GM10248 (cell line): ENCODE measurements at regions not wholly inside any gene's neighbourhood (a gene's known extent, or its start where the extent isn't known, plus 50 kb on each side); places are given as distances from the start of the nearest gene placed in this dataset.

Experiments used
- CTCF ChIA-PET: fragments of 300-600 bp; sonication (Branson Sonifier 250); formaldehyde crosslinking; extraction: SDS; loops from one replicate; lab custom pipeline; 2021; ENCODE audit warnings: antibody characterized with exemption; lab: Yijun Ruan, JAX
- POLR2A ChIA-PET: fragments of 350-650 bp; sonication (Branson Sonifier 250); formaldehyde crosslinking; extraction: SDS; loops from one replicate; lab custom pipeline; 2020; ENCODE audit warnings: antibody characterized with exemption; lab: Yijun Ruan, JAX
- DNase-seq: peaks from one replicate; pipeline ENCODE4 v3.0.0; 2012; ENCODE audit errors: extremely low spot score
- CTCF ChIP-seq: IDR thresholded peaks from 2 replicates; pipeline ENCODE4 v1.5.1; 2012; ENCODE audit warnings: mild to moderate bottlenecking, low read depth; ENCODE audit errors: extremely low read depth, missing control alignments, control extremely low read depth

- POLR2A ChIA-PET = no interaction called here
- CTCF ChIA-PET = no interaction called here
- TF ChIP-seq CTCF = no peak
- no peak for DNase-seq
Observed at GRCh38 chr13:109425821-109426689, 360.3 kb downstream of the IRS2 start.

GRCh38 chr13:109422161-109422560, 364.2 kb downstream of the IRS2 start:
- CTCF ChIA-PET = no interaction called here
- no peak for TF ChIP-seq CTCF
- POLR2A ChIA-PET = no interaction called here
- no peak for DNase-seq

GRCh38 chr13:109419896-109420295, 366.5 kb downstream of the IRS2 start:
- ChIA-PET POLR2A (no interaction called here), CTCF (no interaction called here)
- no peak for TF ChIP-seq CTCF
- DNase-seq = no peak

GRCh38 chr13:109418111-109418510, 368.3 kb downstream of the IRS2 start:
- DNase-seq = no peak
- POLR2A ChIA-PET = no interaction called here
- TF ChIP-seq CTCF = no peak
- CTCF ChIA-PET = no interaction called here

- TF ChIP-seq CTCF = no peak
- ChIA-PET CTCF (no interaction called here), POLR2A (no interaction called here)
- DNase-seq = no peak
Observed at GRCh38 chr13:109416001-109416400, 370.4 kb downstream of the IRS2 start.

- TF ChIP-seq CTCF = no peak
- no peak for DNase-seq
- CTCF ChIA-PET = no interaction called here
- POLR2A ChIA-PET = interaction anchor here (0.7 kb wide), 2 partner anchors 140 to 562 kb away, joined by 3 to 4 read pairs; no protein-coding TSS in a partner anchor
Observed at GRCh38 chr13:109415057-109415456, 371.3 kb downstream of the IRS2 start.
